Body of pancreas (tissue), 4 donors: ENCODE measurements at regions not wholly inside any gene's neighbourhood (a gene's known extent, or its start where the extent isn't known, plus 50 kb on each side); places are given as distances from the start of the nearest gene placed in this dataset.

Experiments used
- ATAC-seq: fragments of 150-250 bp; one replicate; pipeline ENCODE4 v1.9.1; 2016
- DNase-seq, 4 donors: peaks; one replicate each; pipeline ENCODE4 v3.0.0-alpha.2; 2019
- H3K27ac ChIP-seq, 4 donors: fragments of 200-600 bp; sonication (generic); 1 replicate in 3 of 4; 2 replicates in 1 of 4; pipeline versions ENCODE4 v1.5.1 to v1.6.1; 2016 to 2019; ENCODE audit warnings: mild to moderate bottlenecking in 1 of 4, mixed read lengths in 1 of 4, moderate library complexity in 1 of 4
- H3K27me3 ChIP-seq, 2 donors: fragments of 200-600 bp; sonication (generic); one replicate each; pipeline ENCODE4 v1.6.0; 2016; ENCODE audit warnings: mild to moderate bottlenecking in 1 of 2
- H3K36me3 ChIP-seq, 2 donors: fragments of 200-600 bp; sonication (generic); replicated peaks in 1 of 2; 2 replicates each; pipeline ENCODE4 v1.5.1; 2016; ENCODE audit warnings: low read depth in 2 of 2; ENCODE audit not compliant: insufficient read depth in 1 of 2
- H3K4me1 ChIP-seq: fragments of 200-600 bp; sonication (generic); one replicate; pipeline ENCODE4 v1.6.0; 2016
- H3K4me3 ChIP-seq, 2 donors: fragments of 200-600 bp; sonication (generic); 1 replicate in 1 of 2; 2 replicates in 1 of 2; pipeline ENCODE4 v1.5.1; 2016 to 2019
- H3K9me3 ChIP-seq, 3 donors: fragments of 200-600 bp; sonication (generic); 1 replicate in 2 of 3; 2 replicates in 1 of 3; pipeline ENCODE4 v1.5.1; 2016
- CTCF ChIP-seq, 7 experiments: fragments of 450-650 bp in 4 of 7; fragments of 200-600 bp in 3 of 7; sonication (generic) in 3 of 7; IDR thresholded peaks; one replicate each; pipeline ENCODE4 v1.5.1; 2016 to 2019; ENCODE audit warnings: antibody characterized with exemption in 7 of 7
- POLR2A ChIP-seq, 3 donors: fragments of 450-650 bp; IDR thresholded peaks; one replicate each; pipeline ENCODE4 v1.6.1; 2016; ENCODE audit warnings: antibody characterized with exemption in 3 of 3, mild to moderate bottlenecking in 2 of 3
- WGBS, 2 donors: methylation state at CpG; one replicate each; pipeline ENCODE4 v1.1.5; 2017; 5-methylcytosine and 5-hydroxymethylcytosine counted together
- intact Hi-C: fragments of 100-400 bp; cut with DNase I; formaldehyde crosslinking; loops from one replicate; pipeline ENCODE4 v1.15.1; 2023

GRCh38 chr9:110073356-110073905, 134.5 kb downstream of the C9orf152 start:
- intact Hi-C loops = no loop called here
- H3K36me3 ChIP-seq = no peaks in the 10 kb centered on the region
- no peak overlapping the region for H3K27ac ChIP-seq
- no peaks in the 10 kb centered on the region for H3K27me3 ChIP-seq
- DNase-seq = no peak
- no peaks in the 10 kb centered on the region for H3K4me1 ChIP-seq
- no peak overlapping the region for H3K4me3 ChIP-seq
- no peak for ATAC-seq
- TF ChIP-seq CTCF (IDR thresholded peaks at IDR 0.05) (no peak), POLR2A (IDR thresholded peaks at IDR 0.05) (no peak)
- no peaks in the 10 kb centered on the region for H3K9me3 ChIP-seq

- ATAC-seq (no peak), DNase-seq (no peak)
- no peaks in the 10 kb centered on the region for H3K9me3 ChIP-seq
- intact Hi-C loops = no loop called here
- no peak overlapping the region for H3K4me3 ChIP-seq
- no peaks in the 10 kb centered on the region for H3K27me3 ChIP-seq
- TF ChIP-seq CTCF (IDR thresholded peaks at IDR 0.05) (no peak), POLR2A (IDR thresholded peaks at IDR 0.05) (no peak)
- 74 to 81% methylated on average over 13 of the region's 13 CpGs for WGBS, 2 donors
- no peaks in the 10 kb centered on the region for H3K4me1 ChIP-seq
- no peak overlapping the region for H3K27ac ChIP-seq
- no peaks in the 10 kb centered on the region for H3K36me3 ChIP-seq
Measured at GRCh38 chr9:110076894-110077725, 130.8 kb downstream of the C9orf152 start.

GRCh38 chr9:110077925-110078324, 130.0 kb downstream of the C9orf152 start:
- TF ChIP-seq POLR2A (IDR thresholded peaks at IDR 0.05) = no peak
- Histone ChIP-seq H3K9me3 (no peaks in the 10 kb centered on the region), H3K27ac (no peak overlapping the region), H3K4me1 (no peaks in the 10 kb centered on the region), H3K27me3 (no peaks in the 10 kb centered on the region), H3K4me3 (no peak overlapping the region), H3K36me3 (no peaks in the 10 kb centered on the region)
- intact Hi-C loops = no loop called here
- ATAC-seq (no peak), DNase-seq (no peak)
- WGBS, 2 donors = 90 to 92% methylated on average over 7 of the region's 7 CpGs

DNA sequence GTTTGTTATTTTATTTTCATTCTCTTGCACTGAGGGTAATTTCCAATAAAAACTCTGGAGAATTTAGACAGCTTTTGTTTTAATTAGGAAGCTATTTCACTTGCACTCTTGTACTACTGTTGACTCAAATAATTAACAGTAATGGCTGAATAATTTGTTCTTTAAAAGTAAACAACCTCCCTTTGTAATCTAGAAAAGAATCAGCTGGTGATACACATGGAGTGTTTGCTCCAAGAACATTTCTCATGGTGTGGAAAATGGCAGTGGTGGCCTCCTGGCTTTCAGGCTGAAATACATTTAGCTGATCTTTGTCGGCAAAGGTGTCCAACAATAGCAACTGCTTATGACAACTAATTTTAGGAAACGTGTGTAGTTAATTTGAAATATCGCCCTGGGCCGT, 129.4 kb downstream of the C9orf152 start:
- Histone ChIP-seq H3K9me3 (no peaks in the 10 kb centered on the region), H3K36me3 (no peaks in the 10 kb centered on the region), H3K4me3 (no peak overlapping the region), H3K27ac (no peak overlapping the region), H3K4me1 (no peaks in the 10 kb centered on the region), H3K27me3 (no peaks in the 10 kb centered on the region)
- intact Hi-C loops = no loop called here
- DNase-seq (no peak), ATAC-seq (no peak)
- no peak for TF ChIP-seq POLR2A (IDR thresholded peaks at IDR 0.05)
- no peak for TF ChIP-seq CTCF (IDR thresholded peaks at IDR 0.05)
- 65 to 78% methylated on average over 4 of the region's 4 CpGs for WGBS, 2 donors

DNA sequence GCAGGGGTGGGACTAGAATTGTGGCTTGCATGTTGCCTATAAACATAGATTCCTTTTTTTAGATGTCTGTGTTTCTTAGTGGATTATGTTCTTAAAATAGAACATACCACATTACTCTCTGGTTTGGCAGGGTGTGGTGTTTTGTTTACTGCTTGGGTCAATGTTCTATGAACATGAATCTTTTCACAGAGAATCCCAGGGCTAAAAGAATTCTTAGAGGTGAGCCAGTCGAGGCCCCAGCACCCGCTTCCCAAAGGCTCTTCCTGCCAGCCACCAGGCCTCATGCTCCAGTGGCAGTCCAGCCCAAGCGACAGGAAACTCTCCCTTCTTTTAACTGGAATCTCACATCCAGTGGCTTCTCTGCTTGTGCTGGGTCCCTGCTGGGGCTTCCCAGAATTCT, 126.6 kb downstream of the C9orf152 start:
- Histone ChIP-seq H3K36me3 (no peaks in the 10 kb centered on the region), H3K4me3 (no peak overlapping the region), H3K4me1 (no peaks in the 10 kb centered on the region), H3K27ac (no peak overlapping the region), H3K9me3 (no peaks in the 10 kb centered on the region), H3K27me3 (no peaks in the 10 kb centered on the region)
- TF ChIP-seq POLR2A (IDR thresholded peaks at IDR 0.05) = no peak
- no peak for TF ChIP-seq CTCF (IDR thresholded peaks at IDR 0.05)
- ATAC-seq (no peak), DNase-seq (no peak)
- WGBS, 2 donors = 72 to 73% methylated on average over 3 of the region's 3 CpGs
- intact Hi-C loops = no loop called here
